Type B pancreatic cell (in vitro differentiated cells): ENCODE measurements at regions not wholly inside any gene's neighbourhood (a gene's known extent, or its start where the extent isn't known, plus 50 kb on each side); places are given as distances from the start of the nearest gene placed in this dataset.

ENCODE experiments used
- DNase-seq: peaks from one replicate; pipeline ENCODE4 v3.0.0; 2021; ENCODE audit warnings: mixed read lengths; ENCODE audit not compliant: unreplicated experiment; ENCODE audit errors: extremely low spot score
- H3K27ac Mint-ChIP-seq: 2 replicates; pipeline ENCODE4 v1.8.0; 2021; ENCODE audit warnings: mild to moderate bottlenecking, mixed read lengths
- H3K27me3 Mint-ChIP-seq: 2 replicates; pipeline ENCODE4 v1.8.0; 2021; ENCODE audit warnings: mixed read lengths
- H3K36me3 Mint-ChIP-seq: 2 replicates; pipeline ENCODE4 v1.8.0; 2021; ENCODE audit warnings: mixed read lengths
- H3K4me1 Mint-ChIP-seq: one replicate; pipeline ENCODE4 v1.8.0; 2021; ENCODE audit warnings: mixed read lengths; ENCODE audit not compliant: unreplicated experiment
- H3K4me3 Mint-ChIP-seq: 2 replicates; pipeline ENCODE4 v1.8.0; 2021; ENCODE audit warnings: mild to moderate bottlenecking, mixed read lengths
- H3K9me3 Mint-ChIP-seq: 2 replicates; pipeline ENCODE4 v1.8.0; 2021; ENCODE audit warnings: mixed read lengths
- CTCF ChIP-seq: fragments of 200-600 bp; sonication (generic); conservative IDR thresholded peaks from 2 replicates; pipeline ENCODE4 v1.5.0; 2021; ENCODE audit warnings: antibody characterized with exemption, mild to moderate bottlenecking

- DNase-seq, result no peak
- H3K4me1 Mint-ChIP-seq, result no peaks in the 10 kb centered on the region
- TF ChIP-seq CTCF, result no peak
- peak overlapping the region; percentile 48 for H3K27ac Mint-ChIP-seq
- no peaks in the 10 kb centered on the region for H3K27me3 Mint-ChIP-seq
- no peaks in the 10 kb centered on the region for H3K36me3 Mint-ChIP-seq
- H3K4me3 Mint-ChIP-seq, result no peak overlapping the region
- no peaks in the 10 kb centered on the region for H3K9me3 Mint-ChIP-seq
Observed at GRCh38 chr10:27451054-27451453, 53.0 kb upstream of the RAB18 start.

- Mint-ChIP-seq H3K9me3 (no peaks in the 10 kb centered on the region), H3K27me3 (no peaks in the 10 kb centered on the region), H3K4me3 (no peak overlapping the region), H3K36me3 (no peaks in the 10 kb centered on the region), H3K27ac (no peak overlapping the region), H3K4me1 (no peaks in the 10 kb centered on the region)
- no peak for DNase-seq
- TF ChIP-seq CTCF, result no peak
Observed at GRCh38 chr10:27450225-27450624, 53.9 kb upstream of the RAB18 start.

- Mint-ChIP-seq H3K27ac (no peak overlapping the region), H3K36me3 (no peaks in the 10 kb centered on the region), H3K4me1 (no peaks in the 10 kb centered on the region), H3K4me3 (no peak overlapping the region), H3K27me3 (no peaks in the 10 kb centered on the region), H3K9me3 (no peaks in the 10 kb centered on the region)
- no peak for TF ChIP-seq CTCF
- DNase-seq, result no peak
Observed at GRCh38 chr10:27449571-27449970, 54.5 kb upstream of the RAB18 start.

- H3K4me3 Mint-ChIP-seq, result no peak overlapping the region
- TF ChIP-seq CTCF, result no peak
- no peaks in the 10 kb centered on the region for H3K27me3 Mint-ChIP-seq
- H3K36me3 Mint-ChIP-seq, result no peaks in the 10 kb centered on the region
- H3K27ac Mint-ChIP-seq, result no peak overlapping the region
- H3K9me3 Mint-ChIP-seq, result no peaks in the 10 kb centered on the region
- H3K4me1 Mint-ChIP-seq, result no peaks in the 10 kb centered on the region
- no peak for DNase-seq
Observed at GRCh38 chr10:27448921-27449320, 55.2 kb upstream of the RAB18 start.

- H3K27ac Mint-ChIP-seq, result no peak overlapping the region
- H3K4me3 Mint-ChIP-seq, result no peak overlapping the region
- no peaks in the 10 kb centered on the region for H3K9me3 Mint-ChIP-seq
- no peaks in the 10 kb centered on the region for H3K36me3 Mint-ChIP-seq
- H3K27me3 Mint-ChIP-seq, result no peaks in the 10 kb centered on the region
- TF ChIP-seq CTCF, result no peak
- no peak for DNase-seq
- H3K4me1 Mint-ChIP-seq, result no peaks in the 10 kb centered on the region
Observed at GRCh38 chr10:27447540-27447939, 56.6 kb upstream of the RAB18 start.
